ENCODE measurements at regions not wholly inside any gene's neighbourhood (a gene's known extent, or its start where the extent isn't known, plus 50 kb on each side); places are given as distances from the start of the nearest gene placed in this dataset.

DNA sequence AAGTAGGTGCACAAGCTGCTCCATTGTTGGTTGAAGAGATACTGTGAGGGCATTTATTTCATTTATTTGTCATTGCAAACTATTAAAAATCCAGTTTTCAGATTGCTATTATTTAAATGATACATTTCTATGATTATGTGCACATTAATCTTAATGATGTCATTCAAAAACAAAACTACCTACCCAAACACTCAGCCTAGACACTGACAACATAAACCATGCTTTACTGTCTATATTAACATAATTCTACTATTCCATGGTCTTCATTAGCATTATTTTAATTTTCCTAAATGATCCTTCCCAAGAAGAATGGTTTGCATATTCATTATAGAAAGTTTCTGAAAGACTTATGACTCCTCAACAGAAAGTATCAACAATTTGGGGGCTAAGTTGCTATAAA lies 813.0 kb upstream of the SLITRK5 start:
- Histone ChIP-seq H3K9me3 (ENCODE audit: severe bottlenecking) (no peaks in the 10 kb centered on the region), H3K4me3 (ENCODE audit: severe bottlenecking) (no peak overlapping the region), H3K4me1 (ENCODE audit: insufficient read depth, poor library complexity, severe bottlenecking) (peaks cover 3% of the 10 kb centered on the region), H3K27me3 (ENCODE audit: insufficient read depth, poor library complexity, severe bottlenecking) (no peaks in the 10 kb centered on the region), H3K36me3 (ENCODE audit: low read depth) (no peaks in the 10 kb centered on the region), H3K27ac (ENCODE audit: poor library complexity, severe bottlenecking) (no peak overlapping the region)
- DNase-seq (ENCODE audit: low spot score) (no peak), ATAC-seq (ENCODE audit: low read depth) (no peak)
- TF ChIP-seq, protein P1, sequence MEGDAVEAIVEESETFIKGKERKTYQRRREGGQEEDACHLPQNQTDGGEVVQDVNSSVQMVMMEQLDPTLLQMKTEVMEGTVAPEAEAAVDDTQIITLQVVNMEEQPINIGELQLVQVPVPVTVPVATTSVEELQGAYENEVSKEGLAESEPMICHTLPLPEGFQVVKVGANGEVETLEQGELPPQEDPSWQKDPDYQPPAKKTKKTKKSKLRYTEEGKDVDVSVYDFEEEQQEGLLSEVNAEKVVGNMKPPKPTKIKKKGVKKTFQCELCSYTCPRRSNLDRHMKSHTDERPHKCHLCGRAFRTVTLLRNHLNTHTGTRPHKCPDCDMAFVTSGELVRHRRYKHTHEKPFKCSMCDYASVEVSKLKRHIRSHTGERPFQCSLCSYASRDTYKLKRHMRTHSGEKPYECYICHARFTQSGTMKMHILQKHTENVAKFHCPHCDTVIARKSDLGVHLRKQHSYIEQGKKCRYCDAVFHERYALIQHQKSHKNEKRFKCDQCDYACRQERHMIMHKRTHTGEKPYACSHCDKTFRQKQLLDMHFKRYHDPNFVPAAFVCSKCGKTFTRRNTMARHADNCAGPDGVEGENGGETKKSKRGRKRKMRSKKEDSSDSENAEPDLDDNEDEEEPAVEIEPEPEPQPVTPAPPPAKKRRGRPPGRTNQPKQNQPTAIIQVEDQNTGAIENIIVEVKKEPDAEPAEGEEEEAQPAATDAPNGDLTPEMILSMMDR (IDR thresholded peaks at IDR 0.05; ENCODE audit: poor library complexity, severe bottlenecking) = no peak

DNA sequence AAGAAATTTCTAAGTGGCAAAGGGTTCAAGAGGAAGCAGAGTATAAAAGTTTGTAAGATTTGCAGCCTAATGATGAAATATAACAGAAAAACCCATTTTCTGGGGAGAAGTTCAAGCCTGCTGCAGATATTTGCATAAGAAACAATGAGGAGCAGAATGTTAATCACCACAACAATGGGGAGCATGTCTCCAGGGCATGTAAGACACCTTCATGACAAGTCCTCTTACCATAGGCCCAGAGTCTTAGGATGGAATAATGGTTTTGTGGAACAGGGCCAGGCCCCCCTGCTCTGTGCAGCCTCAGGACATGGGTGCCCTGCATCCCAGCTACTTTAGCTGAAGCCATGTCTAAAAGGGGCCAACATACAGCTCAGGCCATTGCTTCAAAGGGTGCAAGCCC lies 809.0 kb upstream of the SLITRK5 start:
- H3K27me3 ChIP-seq (ENCODE audit: insufficient read depth, poor library complexity, severe bottlenecking) = no peaks in the 10 kb centered on the region
- H3K27ac ChIP-seq (ENCODE audit: poor library complexity, severe bottlenecking) = no peak overlapping the region
- no peaks in the 10 kb centered on the region for H3K9me3 ChIP-seq (ENCODE audit: severe bottlenecking)
- TF ChIP-seq, protein P1 (IDR thresholded peaks at IDR 0.05; ENCODE audit: poor library complexity, severe bottlenecking) = no peak
- ATAC-seq (ENCODE audit: low read depth) = no peak
- DNase-seq (ENCODE audit: low spot score) = no peak
- H3K36me3 ChIP-seq (ENCODE audit: low read depth) = no peaks in the 10 kb centered on the region
- no peak overlapping the region for H3K4me3 ChIP-seq (ENCODE audit: severe bottlenecking)
- H3K4me1 ChIP-seq (ENCODE audit: insufficient read depth, poor library complexity, severe bottlenecking) = no peaks in the 10 kb centered on the region

DNA sequence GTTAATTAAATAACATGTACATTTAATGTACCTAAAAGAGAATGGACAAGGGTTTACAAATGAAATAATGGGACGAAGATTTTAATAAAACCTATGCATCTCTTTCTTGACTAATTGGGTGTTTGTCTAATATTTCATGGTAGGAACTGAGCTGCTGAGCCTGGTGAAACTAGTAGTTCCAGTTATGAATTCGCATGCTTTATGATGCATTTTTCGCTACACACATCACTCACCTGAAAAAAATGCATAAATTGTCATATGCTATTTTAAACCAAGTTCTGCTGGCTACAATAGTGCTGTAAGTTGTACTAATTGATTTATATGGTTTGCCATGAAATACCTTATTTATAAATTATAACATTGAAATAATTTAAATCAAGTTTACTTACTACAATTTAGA lies 806.8 kb upstream of the SLITRK5 start:
- no peaks in the 10 kb centered on the region for H3K9me3 ChIP-seq (ENCODE audit: severe bottlenecking)
- no peak for DNase-seq (ENCODE audit: low spot score)
- no peaks in the 10 kb centered on the region for H3K27me3 ChIP-seq (ENCODE audit: insufficient read depth, poor library complexity, severe bottlenecking)
- ATAC-seq (ENCODE audit: low read depth) = no peak
- TF ChIP-seq, protein P1 (IDR thresholded peaks at IDR 0.05; ENCODE audit: poor library complexity, severe bottlenecking) = no peak
- no peaks in the 10 kb centered on the region for H3K4me1 ChIP-seq (ENCODE audit: insufficient read depth, poor library complexity, severe bottlenecking)
- no peak overlapping the region for H3K4me3 ChIP-seq (ENCODE audit: severe bottlenecking)
- H3K27ac ChIP-seq (ENCODE audit: poor library complexity, severe bottlenecking) = no peak overlapping the region
- no peaks in the 10 kb centered on the region for H3K36me3 ChIP-seq (ENCODE audit: low read depth)

DNA sequence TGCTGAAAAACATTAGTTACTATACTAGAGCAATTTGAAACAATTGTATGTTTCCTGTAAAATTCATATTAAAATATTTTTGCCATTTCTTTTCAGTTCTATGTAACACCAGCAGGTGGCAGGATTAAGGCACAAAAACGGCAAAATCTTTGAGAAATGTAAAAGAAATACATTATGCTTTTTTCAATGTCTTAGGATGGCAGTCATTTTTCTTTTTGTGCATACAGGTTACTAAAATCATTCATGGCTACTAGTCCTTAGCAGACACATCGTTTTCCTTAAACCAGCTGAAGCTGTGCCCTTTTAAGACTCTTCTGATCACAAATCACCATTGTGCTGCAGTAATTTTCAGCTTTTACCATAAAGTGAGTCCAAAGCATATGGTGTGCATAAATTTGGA lies 800.7 kb upstream of the SLITRK5 start:
- Histone ChIP-seq H3K27ac (ENCODE audit: poor library complexity, severe bottlenecking) (no peak overlapping the region), H3K4me3 (ENCODE audit: severe bottlenecking) (no peak overlapping the region), H3K36me3 (ENCODE audit: low read depth) (no peaks in the 10 kb centered on the region), H3K9me3 (ENCODE audit: severe bottlenecking) (no peaks in the 10 kb centered on the region), H3K27me3 (ENCODE audit: insufficient read depth, poor library complexity, severe bottlenecking) (no peaks in the 10 kb centered on the region), H3K4me1 (ENCODE audit: insufficient read depth, poor library complexity, severe bottlenecking) (no peaks in the 10 kb centered on the region)
- TF ChIP-seq, protein P1 (IDR thresholded peaks at IDR 0.05; ENCODE audit: poor library complexity, severe bottlenecking) = peak; percentile 71
- no peak for DNase-seq (ENCODE audit: low spot score)
- ATAC-seq (ENCODE audit: low read depth) = no peak

DNA sequence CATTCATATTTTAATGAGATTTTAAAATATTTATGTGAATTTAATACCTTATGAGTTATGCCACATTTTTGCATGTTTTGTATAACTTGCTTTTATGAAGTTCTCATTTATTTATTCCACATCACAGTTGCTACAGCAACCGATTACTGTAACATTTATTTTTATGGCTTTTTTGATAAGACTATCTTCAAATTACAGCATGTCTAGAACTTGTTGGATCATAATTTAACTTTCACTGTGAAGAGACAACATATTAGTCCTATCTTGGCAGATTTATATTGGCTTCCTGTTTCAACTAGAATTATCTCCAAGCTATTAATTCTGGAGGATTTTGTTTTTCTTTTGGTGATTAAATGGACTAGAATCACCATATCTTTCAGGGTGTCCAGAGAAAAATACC lies 793.7 kb upstream of the SLITRK5 start:
- H3K4me1 ChIP-seq (ENCODE audit: insufficient read depth, poor library complexity, severe bottlenecking) = no peaks in the 10 kb centered on the region
- H3K27me3 ChIP-seq (ENCODE audit: insufficient read depth, poor library complexity, severe bottlenecking) = no peaks in the 10 kb centered on the region
- DNase-seq (ENCODE audit: low spot score) (no peak), ATAC-seq (ENCODE audit: low read depth) (no peak)
- TF ChIP-seq, protein P1 (IDR thresholded peaks at IDR 0.05; ENCODE audit: poor library complexity, severe bottlenecking) = no peak
- H3K27ac ChIP-seq (ENCODE audit: poor library complexity, severe bottlenecking) = no peak overlapping the region
- no peaks in the 10 kb centered on the region for H3K36me3 ChIP-seq (ENCODE audit: low read depth)
- H3K9me3 ChIP-seq (ENCODE audit: severe bottlenecking) = no peaks in the 10 kb centered on the region
- no peak overlapping the region for H3K4me3 ChIP-seq (ENCODE audit: severe bottlenecking)
